ENCODE measurements at regions not wholly inside any gene's neighbourhood (a gene's known extent, or its start where the extent isn't known, plus 50 kb on each side); places are given as distances from the start of the nearest gene placed in this dataset.
A peak's percentile ranks its signal among the peaks of the same experiment; 100 is the strongest.

DNA sequence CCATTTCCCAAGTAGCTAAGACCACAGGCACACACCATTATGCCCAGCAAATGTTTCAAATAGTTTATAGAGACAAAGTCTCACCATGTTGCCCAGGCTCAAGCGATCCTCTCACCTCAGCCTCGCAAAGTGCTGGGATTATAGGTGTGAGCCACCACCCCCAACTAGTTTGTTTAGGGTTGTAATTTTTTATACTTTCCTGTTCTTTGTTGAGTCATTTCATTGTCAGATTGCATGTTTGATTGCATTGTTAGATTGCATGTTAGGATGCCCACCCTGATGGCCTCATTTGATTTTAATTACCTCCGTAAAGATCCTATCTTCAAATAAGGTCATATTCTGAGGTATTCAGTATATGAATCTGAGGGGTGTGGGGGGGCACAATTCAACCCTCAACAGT is 73.3 kb upstream of the SASH1 start:
- no peak for DNase-seq

DNA sequence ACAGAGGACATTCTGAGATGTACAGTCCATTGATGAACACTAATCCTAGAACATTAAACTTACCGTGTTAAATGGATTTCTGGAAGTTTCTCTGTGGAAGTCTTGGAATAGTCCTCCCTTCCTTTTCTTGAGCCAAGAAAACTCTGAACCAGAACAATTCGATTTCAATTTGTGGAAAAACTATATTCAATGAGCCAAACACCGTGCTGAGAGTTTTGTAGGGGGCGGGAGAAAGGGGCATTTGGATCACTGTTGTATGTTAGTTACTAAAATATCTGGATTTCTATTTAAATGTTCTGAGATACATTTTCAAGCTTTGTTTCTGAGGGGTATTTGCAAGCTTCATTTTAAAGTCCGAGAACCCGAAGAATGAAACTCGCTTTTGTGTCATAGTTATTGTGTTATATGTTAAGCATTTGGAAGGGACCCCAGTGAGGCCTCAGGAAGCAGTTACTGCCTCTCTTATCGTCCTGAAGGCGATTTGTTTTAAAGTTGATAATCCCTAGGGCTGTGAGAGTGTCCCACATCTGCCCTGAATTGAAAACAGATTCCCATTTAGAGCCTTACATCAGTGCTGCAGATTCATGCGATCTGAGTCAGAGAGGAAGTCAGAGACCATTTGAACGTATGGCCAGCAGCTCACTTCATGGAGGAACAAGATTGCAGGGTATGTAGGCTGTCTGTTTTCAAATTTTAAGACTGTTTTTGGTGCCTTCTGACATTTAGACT is 70.8 kb upstream of the SASH1 start:
- no peak for DNase-seq

DNA sequence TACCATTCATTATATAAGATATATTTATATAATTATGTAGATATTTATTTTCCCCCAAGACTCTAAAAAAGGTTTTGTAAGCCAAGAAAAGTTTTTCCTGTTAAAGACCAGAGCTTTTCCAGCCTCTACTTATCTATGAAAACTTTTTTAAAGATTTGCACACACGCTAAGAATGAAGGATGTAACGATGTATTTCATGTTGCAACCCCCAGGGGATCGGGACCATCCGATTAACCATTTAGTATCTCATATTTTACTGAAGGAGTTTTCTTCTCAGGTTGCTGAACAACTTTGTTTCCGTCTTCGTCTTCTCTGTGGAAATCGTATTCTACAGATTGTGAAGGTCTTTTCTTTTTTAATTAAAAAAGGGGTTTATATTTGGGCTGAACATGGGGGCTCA is 70.0 kb upstream of the SASH1 start:
- DNase-seq = no peak

DNA sequence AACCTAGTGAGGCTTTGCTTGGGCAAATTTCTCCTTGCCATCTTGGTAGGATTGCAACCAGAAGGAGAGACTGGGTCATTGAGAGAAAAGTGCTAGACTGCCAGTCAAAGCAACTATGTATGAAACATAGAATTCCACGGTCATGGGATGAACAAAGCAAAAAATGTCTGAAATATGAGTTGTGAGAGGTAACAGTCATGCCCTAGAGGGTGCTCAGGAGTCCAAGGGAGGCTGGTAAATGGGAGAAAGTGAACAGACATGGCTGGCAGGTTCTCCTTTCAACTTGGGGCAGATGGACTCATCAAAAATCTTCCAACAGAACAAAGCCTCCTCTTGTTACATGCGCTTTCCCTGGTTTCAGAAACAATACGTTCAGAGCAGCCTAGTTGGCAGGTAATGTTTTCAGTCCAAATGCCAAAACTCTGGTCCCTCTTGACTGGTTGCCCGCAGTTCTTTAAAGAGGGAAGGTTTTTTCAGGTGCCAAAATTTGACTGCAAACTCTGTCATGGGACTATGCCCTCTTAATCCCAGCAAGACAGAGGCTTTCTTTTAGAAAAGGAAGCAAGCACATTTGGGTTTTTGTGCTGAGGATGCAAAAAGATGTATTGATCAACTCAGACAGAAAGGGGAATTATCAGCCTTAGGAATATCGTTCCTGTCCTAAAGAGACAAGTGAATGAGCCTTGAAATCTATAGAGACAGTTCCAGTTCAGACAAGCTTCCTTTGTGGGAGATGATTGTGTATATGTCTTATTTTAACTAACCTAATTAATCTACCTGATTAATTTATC is 68.5 kb upstream of the SASH1 start:
- DNase-seq = no peak

DNA sequence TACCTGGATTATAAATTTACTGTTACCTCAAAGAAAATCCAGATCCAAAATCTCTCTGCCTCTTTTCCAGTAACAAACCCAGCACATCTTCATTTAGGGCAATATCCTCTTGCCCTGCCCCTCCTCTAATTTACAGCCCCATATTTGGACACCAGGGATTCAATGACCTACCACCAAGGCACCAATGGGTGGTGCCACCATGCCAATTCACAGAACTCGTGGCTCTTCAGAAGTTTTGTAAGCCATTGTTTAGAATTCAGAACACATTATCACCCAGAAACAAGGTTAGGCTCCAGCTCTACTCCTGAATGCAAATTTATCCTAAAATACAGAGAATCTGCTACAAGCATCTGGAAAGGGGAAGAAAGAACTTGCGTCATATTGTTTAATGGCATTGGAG is 67.8 kb upstream of the SASH1 start:
- peak in 1 of 2 donors; percentile 60 for DNase-seq

DNA sequence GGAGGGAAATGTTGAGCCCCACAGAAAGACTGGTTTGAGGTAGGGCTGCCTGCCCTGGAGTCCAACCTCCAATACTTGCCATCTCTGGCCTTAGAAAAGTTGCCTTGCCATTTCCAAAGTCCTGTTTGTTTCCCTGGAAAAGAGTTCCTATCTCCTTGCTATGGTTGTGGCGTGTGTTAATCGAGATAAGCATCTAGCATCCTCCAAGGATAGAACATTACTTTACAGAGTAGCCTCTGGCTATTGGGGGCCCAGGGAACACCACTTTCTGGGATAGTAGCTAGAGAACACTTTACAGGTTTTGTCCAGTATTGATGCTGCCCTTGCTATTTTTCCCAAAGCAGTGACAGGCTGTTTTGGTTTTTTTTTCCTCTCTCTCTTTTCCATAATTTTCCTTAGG is 57.4 kb upstream of the SASH1 start:
- no peak for DNase-seq

DNA sequence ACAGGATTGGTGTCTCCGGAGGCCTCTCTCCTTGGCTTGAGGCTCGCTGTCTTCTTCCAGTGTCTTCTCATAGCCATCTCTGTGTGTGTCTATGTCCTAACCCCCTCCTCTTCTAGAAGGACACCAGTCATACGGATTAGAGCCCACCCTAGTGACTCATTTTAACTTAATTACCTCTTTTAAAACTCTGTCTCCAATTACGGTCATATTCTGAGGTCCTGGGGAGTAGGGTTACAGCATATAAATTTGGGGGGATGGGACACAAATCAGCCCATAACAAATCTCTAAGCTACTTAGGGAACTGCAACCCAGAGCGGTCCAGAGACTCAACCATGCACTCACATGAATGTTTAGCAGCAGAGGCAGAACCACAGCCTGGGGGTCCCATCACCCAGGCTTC is 56.1 kb upstream of the SASH1 start:
- no peak for DNase-seq

DNA sequence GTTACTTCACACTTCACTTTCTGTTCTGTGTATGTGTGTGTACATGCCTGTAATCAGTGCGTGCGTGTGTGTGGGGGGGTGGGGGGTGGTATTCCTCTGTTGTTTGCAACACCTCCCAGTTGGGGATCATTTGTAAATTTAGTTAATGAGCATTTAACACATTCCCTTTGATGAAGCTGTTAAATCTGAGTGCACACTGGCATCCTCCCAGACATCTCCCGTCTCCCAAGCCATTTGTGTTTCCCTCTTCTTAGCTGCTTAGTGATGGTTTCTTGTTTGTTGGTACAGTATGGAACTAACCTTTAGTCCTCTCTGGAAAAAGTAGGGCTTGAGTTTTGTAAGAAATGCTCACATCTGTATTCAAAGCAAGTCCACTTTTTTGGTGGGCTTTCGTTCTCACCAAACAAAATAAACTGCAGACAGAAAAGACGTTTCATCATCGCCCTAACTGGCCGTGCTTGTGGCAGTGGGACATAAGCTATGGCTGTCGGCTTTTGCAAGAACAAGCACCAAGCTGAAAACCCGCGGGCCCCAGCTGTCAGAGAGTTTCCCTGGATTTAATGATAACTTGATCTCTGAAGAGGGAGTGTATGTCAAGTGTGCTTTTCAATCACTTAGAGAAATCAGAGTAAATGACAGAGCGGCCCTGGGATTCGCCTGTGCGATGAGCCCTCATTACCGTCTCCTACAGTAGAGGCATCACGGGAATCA is 54.9 kb upstream of the SASH1 start:
- peak in 1 of 2 donors; percentile 20 for DNase-seq

DNA sequence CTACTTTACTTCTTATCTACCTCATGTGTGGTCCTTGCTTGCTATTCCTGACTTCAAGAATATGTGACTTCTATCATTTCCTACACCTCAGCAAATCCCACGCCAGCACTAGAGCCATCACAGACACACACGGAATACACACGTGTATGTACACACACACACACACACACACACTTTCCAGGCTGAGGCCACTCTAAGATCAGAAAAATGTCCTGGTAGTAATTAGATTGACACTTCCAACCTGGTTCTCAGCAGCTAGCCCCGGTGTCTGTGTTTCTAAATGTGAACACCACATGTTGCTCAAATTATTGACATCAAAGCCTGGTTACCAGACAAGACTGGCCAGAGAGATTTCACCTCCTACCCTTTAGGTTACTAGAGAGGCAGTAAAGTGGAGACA is 54.1 kb upstream of the SASH1 start:
- no peak for DNase-seq

DNA sequence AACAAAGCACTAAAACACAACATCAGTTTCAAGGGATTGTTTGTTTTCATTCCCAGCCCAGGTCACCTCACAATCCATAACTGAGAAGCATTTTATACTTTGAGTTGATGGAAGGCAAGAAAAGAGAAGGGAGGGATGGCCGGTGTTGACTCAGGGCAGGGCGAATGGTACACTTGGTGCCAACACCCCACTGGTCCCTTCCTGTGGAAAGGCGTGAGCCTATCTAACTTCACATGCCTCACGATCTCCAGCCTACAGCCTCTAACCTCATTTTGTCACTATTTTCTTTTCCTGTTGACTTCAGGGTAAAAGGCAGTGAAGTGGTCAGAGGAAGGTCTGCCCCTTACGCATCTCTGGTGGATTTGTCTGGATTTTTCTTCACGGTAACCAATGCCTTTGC is 53.5 kb upstream of the SASH1 start:
- DNase-seq = no peak

DNA sequence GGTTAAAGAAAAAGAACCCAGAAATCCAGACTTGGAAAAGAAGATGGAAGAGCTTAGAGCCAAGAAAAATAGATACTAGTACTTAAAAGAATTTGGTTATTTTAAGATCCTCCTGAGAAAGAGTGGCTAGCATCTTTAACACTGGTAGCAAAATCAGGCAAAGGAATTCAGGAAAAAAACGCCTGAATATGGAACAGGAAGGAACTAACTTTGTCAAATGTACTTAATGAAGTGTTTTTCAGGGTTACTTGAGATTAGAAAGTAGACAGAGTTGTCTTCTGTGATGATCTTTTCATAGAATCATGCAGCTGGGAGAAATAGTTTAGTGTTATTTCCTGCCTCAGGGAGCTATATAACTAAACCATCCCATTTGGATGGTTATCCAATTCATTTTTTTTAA is 50.8 kb upstream of the SASH1 start:
- DNase-seq = no peak
